Progenitor cell of endocrine pancreas (in vitro differentiated cells): ENCODE measurements at regions not wholly inside any gene's neighbourhood (a gene's known extent, or its start where the extent isn't known, plus 50 kb on each side); places are given as distances from the start of the nearest gene placed in this dataset.
"Not testable (repeated sequence)": the region's sequence is repeated elsewhere in the genome, so short reads cannot be mapped to it uniquely, and the experiment has no call there.

ENCODE experiments used
- DNase-seq: peaks from one replicate; pipeline ENCODE4 v3.0.0; 2021; ENCODE audit warnings: low spot score; ENCODE audit not compliant: unreplicated experiment
- H3K27ac Mint-ChIP-seq: 2 replicates; pipeline ENCODE4 v1.8.0; 2021; ENCODE audit warnings: mild to moderate bottlenecking, moderate library complexity, mixed read lengths
- H3K27me3 Mint-ChIP-seq: 2 replicates; pipeline ENCODE4 v1.8.0; 2021; ENCODE audit warnings: mixed read lengths
- H3K36me3 Mint-ChIP-seq: 2 replicates; pipeline ENCODE4 v1.8.0; 2022; ENCODE audit warnings: mixed read lengths; ENCODE audit not compliant: insufficient read depth
- H3K4me1 Mint-ChIP-seq: 2 replicates; pipeline ENCODE4 v1.8.0; 2021; ENCODE audit warnings: low read depth, mixed read lengths
- H3K4me3 Mint-ChIP-seq: 2 replicates; pipeline ENCODE4 v1.8.0; 2021; ENCODE audit warnings: low read depth, mild to moderate bottlenecking, moderate library complexity, mixed read lengths
- H3K9me3 Mint-ChIP-seq: 2 replicates; pipeline ENCODE4 v1.8.0; 2021; ENCODE audit warnings: low read depth, mixed read lengths
- TF ChIP-seq, protein P1 (sequence below): fragments of 200-600 bp; sonication (generic); IDR thresholded peaks from one replicate; pipeline ENCODE4 v1.5.0; 2021; ENCODE audit warnings: antibody characterized with exemption, mild to moderate bottlenecking; ENCODE audit not compliant: unreplicated experiment

DNA sequence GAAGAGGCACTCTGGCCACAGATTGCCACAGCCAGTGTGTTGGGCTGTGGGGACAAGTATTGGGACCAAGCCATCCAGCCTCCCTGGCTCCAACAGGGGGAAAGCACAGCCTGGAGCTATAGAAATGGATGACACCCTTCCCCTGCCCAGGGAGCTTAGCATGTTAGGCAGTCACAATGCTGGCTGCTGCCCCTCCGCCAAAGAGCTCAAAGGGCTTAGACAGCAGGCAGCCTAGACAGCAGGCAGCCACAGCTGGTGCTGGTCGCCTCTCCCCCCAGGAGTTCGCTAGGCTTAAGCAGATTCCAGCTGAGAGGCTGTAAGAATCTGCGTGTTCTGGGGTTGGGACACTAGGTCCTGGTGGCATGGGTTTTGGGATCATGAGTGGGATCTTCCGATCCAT is 94.5 kb upstream of the MXRA5 start:
- Mint-ChIP-seq H3K4me3 (no peak overlapping the region), H3K4me1 (no peaks in the 10 kb centered on the region), H3K27ac (no peak overlapping the region), H3K36me3 (no peaks in the 10 kb centered on the region), H3K27me3 (no peaks in the 10 kb centered on the region), H3K9me3 (peaks cover 4% of the 10 kb centered on the region)
- TF ChIP-seq, protein P1, sequence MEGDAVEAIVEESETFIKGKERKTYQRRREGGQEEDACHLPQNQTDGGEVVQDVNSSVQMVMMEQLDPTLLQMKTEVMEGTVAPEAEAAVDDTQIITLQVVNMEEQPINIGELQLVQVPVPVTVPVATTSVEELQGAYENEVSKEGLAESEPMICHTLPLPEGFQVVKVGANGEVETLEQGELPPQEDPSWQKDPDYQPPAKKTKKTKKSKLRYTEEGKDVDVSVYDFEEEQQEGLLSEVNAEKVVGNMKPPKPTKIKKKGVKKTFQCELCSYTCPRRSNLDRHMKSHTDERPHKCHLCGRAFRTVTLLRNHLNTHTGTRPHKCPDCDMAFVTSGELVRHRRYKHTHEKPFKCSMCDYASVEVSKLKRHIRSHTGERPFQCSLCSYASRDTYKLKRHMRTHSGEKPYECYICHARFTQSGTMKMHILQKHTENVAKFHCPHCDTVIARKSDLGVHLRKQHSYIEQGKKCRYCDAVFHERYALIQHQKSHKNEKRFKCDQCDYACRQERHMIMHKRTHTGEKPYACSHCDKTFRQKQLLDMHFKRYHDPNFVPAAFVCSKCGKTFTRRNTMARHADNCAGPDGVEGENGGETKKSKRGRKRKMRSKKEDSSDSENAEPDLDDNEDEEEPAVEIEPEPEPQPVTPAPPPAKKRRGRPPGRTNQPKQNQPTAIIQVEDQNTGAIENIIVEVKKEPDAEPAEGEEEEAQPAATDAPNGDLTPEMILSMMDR: no peak
- DNase-seq: no peak

- not testable (repeated sequence) for H3K9me3 Mint-ChIP-seq, H3K27me3 Mint-ChIP-seq, H3K27ac Mint-ChIP-seq, H3K36me3 Mint-ChIP-seq, H3K4me3 Mint-ChIP-seq, H3K4me1 Mint-ChIP-seq, DNase-seq
Observed at GRCh38 chrX:3435916-3436315, 89.5 kb upstream of the MXRA5 start.

DNA sequence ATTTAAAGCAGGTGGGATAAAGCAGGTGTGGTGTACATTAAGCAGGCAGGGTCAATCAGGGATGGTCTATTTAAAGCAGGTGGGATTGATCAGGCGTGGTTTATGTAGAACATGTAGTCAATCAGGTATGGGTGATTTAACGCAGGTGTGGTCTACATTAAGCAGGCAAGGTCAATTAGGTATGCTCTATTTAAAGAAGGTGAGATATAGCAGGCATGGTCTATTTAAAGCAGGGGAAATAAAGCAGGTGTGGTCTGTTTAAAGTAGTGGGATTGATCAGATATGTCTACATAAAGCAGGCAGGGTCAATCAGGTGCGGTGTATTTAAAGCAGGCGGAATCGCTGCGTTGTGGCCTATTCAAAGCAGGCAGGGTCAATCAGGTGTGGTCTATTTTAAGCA is 88.6 kb upstream of the MXRA5 start:
- peaks cover 4% of the 10 kb centered on the region for H3K9me3 Mint-ChIP-seq
- H3K27ac Mint-ChIP-seq: no peak overlapping the region
- H3K36me3 Mint-ChIP-seq: no peaks in the 10 kb centered on the region
- no peaks in the 10 kb centered on the region for H3K27me3 Mint-ChIP-seq
- TF ChIP-seq, protein P1: no peak
- H3K4me3 Mint-ChIP-seq: no peak overlapping the region
- H3K4me1 Mint-ChIP-seq: no peaks in the 10 kb centered on the region
- no peak for DNase-seq

- TF ChIP-seq, protein P1: no peak
- no peak overlapping the region for H3K27ac Mint-ChIP-seq
- H3K4me1 Mint-ChIP-seq: no peaks in the 10 kb centered on the region
- no peak for DNase-seq
- no peak overlapping the region for H3K4me3 Mint-ChIP-seq
- no peaks in the 10 kb centered on the region for H3K36me3 Mint-ChIP-seq
- no peaks in the 10 kb centered on the region for H3K9me3 Mint-ChIP-seq
- no peaks in the 10 kb centered on the region for H3K27me3 Mint-ChIP-seq
Observed at GRCh38 chrX:3428792-3429191, 82.3 kb upstream of the MXRA5 start.

GRCh38 chrX:3426552-3426951 is 80.1 kb upstream of the MXRA5 start:
- no peak for DNase-seq
- Mint-ChIP-seq H3K4me3 (no peak overlapping the region), H3K4me1 (no peaks in the 10 kb centered on the region), H3K9me3 (no peaks in the 10 kb centered on the region), H3K27ac (no peak overlapping the region), H3K27me3 (no peaks in the 10 kb centered on the region), H3K36me3 (no peaks in the 10 kb centered on the region)
- TF ChIP-seq, protein P1: no peak

GRCh38 chrX:3425031-3425430 is 78.6 kb upstream of the MXRA5 start:
- no peaks in the 10 kb centered on the region for H3K4me1 Mint-ChIP-seq
- TF ChIP-seq, protein P1: no peak
- no peaks in the 10 kb centered on the region for H3K36me3 Mint-ChIP-seq
- H3K27me3 Mint-ChIP-seq: no peaks in the 10 kb centered on the region
- H3K4me3 Mint-ChIP-seq: no peak overlapping the region
- no peak for DNase-seq
- H3K9me3 Mint-ChIP-seq: no peaks in the 10 kb centered on the region
- no peak overlapping the region for H3K27ac Mint-ChIP-seq
